Bronchial epithelial cell (primary cell): ENCODE measurements at regions not wholly inside any gene's neighbourhood (a gene's known extent, or its start where the extent isn't known, plus 50 kb on each side); places are given as distances from the start of the nearest gene placed in this dataset.

Source experiments
- DNase-seq: peaks from one replicate; pipeline ENCODE4 v3.0.0-alpha.2; 2010; ENCODE audit warnings: low read depth
- FAIRE-seq: peaks from 2 replicates; lab custom pipeline; 2011; peaks lifted over from hg19 to GRCh38; lab: Jason Lieb, UNC
- H3K27me3 ChIP-seq: 2 replicates; pipeline ENCODE4 v1.5.1; 2011; ENCODE audit warnings: low read length; ENCODE audit not compliant: control insufficient read depth, insufficient read depth
- H3K36me3 ChIP-seq: 2 replicates; pipeline ENCODE4 v1.5.1; 2011; ENCODE audit warnings: low read length; ENCODE audit not compliant: control insufficient read depth, insufficient read depth
- H3K4me3 ChIP-seq: 2 replicates; pipeline ENCODE4 v1.5.1; 2011; ENCODE audit warnings: mild to moderate bottlenecking, low read depth, low read length, control low read depth
- TF ChIP-seq, protein P1 (sequence below): IDR thresholded peaks from 2 replicates; pipeline ENCODE4 v1.5.1; 2011; ENCODE audit warnings: mild to moderate bottlenecking, moderate library complexity, low read length, control low read depth, inconsistent platforms; ENCODE audit not compliant: insufficient read depth, severe bottlenecking

DNA sequence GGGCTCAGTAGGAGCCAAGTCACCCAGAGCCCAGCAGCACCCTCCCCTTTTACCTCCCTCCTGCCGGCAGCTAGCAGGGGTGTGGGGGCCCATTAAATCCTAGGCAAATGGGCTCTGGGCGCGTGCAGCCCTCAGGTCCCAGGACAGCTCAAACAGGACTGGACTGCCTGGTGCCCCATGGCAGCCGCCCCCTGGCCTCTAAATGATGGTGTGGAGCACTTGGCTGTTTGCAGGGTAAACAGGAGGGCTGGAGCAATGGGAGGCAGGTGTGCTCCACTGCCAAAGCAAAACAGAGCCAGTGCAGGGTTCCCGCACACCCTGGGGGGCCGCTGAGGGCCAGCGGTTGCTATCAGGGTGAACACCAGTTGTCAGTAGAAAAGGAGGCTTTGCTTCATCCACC, 55.9 kb upstream of the C5orf58 start:
- Histone ChIP-seq H3K4me3 (no peak overlapping the region), H3K27me3 (no peaks in the 10 kb centered on the region), H3K36me3 (no peaks in the 10 kb centered on the region)
- TF ChIP-seq, protein P1, sequence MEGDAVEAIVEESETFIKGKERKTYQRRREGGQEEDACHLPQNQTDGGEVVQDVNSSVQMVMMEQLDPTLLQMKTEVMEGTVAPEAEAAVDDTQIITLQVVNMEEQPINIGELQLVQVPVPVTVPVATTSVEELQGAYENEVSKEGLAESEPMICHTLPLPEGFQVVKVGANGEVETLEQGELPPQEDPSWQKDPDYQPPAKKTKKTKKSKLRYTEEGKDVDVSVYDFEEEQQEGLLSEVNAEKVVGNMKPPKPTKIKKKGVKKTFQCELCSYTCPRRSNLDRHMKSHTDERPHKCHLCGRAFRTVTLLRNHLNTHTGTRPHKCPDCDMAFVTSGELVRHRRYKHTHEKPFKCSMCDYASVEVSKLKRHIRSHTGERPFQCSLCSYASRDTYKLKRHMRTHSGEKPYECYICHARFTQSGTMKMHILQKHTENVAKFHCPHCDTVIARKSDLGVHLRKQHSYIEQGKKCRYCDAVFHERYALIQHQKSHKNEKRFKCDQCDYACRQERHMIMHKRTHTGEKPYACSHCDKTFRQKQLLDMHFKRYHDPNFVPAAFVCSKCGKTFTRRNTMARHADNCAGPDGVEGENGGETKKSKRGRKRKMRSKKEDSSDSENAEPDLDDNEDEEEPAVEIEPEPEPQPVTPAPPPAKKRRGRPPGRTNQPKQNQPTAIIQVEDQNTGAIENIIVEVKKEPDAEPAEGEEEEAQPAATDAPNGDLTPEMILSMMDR: no peak
- no peak for FAIRE-seq
- no peak for DNase-seq

DNA sequence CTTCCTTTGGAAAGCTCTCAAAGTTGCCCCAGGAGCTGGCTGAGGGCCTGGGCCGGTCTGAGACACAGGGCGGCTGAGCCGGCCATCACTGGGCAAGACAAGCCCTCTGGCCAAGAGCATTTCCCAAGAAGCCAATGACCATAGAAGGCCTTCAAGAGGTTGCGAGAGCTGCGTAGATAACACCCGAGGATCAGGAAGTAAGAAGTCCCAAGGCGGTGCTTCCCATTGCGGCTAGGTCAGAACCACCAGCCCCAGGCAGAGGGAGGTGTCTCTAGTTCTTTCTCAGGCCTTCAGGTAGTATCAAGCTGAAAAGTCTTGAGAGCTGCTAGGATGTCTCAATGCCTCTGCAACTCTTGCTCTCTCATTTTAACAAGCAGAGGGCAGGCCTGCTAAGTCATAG, 54.0 kb upstream of the C5orf58 start:
- no peak for FAIRE-seq
- TF ChIP-seq, protein P1: no peak
- H3K4me3 ChIP-seq: no peak overlapping the region

DNA sequence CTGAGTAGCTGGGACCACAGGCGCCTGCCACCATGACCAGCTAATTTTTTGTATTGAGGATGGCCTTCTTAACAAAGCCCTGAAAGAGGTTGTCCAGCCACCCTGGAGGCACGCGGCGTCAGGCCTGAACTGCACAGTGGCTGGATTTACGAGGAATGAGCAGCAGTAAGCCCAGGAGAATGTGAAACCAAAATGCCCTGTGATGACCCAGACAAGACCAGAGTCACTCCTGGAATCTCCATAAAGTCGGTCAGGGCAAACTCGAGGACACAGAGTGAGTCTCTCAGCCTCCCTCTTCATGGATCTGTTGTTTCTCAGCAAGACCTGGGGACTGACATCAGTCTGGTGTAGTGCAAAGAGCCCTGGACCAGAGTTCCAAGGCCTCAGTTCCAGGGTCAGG, 53.2 kb upstream of the C5orf58 start:
- TF ChIP-seq, protein P1: no peak
- Histone ChIP-seq H3K36me3 (no peaks in the 10 kb centered on the region), H3K4me3 (no peak overlapping the region), H3K27me3 (no peaks in the 10 kb centered on the region)
- FAIRE-seq: peak; percentile 70
- DNase-seq: no peak

More for the DNA sequence above, 54.0 kb upstream of the C5orf58 start:
- Histone ChIP-seq H3K36me3 (no peaks in the 10 kb centered on the region), H3K27me3 (no peaks in the 10 kb centered on the region)
- DNase-seq: no peak

DNA sequence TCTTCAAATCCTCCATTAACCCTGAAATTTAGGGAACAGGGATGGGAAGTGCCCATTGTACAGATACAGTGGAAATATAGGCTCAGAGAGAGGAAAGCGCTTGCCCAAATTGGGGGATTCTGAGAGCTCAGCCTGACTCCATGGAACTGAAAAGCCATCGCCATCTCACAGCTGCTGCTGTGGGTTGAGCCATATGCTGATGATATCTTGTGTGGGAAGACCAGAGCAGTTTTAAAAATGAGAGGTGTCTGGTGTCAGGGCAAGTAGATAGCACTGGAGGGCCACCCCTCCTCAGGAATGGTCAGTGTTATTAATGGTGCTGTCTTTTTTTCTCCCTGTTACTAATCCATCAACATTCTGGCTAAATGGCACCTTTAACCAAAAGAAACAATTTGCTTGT, 50.9 kb upstream of the C5orf58 start:
- FAIRE-seq: no peak

DNA sequence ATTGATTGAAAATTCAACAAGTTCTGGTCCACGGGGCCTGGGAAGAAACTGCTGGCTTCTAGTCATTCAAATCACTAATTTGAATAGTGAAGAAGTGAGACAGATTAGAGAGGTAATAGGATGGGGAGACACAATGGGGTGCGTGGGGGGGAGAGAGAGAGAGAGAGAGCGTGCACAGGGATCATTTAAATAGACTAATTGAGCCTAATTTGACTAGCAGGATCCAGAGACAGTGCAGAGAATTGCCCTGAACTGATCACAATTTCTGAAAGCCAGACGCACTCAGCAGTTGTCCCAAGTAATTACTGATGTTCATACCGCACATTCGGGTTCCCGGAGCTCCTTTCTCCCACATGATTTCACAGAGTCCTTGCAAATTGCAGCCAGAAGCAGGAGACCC, 50.3 kb upstream of the C5orf58 start:
- Histone ChIP-seq H3K27me3 (no peaks in the 10 kb centered on the region), H3K4me3 (no peak overlapping the region), H3K36me3 (no peaks in the 10 kb centered on the region)
- FAIRE-seq: no peak
- DNase-seq: no peak
- TF ChIP-seq, protein P1: no peak

More for the DNA sequence above, 50.9 kb upstream of the C5orf58 start:
- no peak overlapping the region for H3K4me3 ChIP-seq
- H3K36me3 ChIP-seq: no peaks in the 10 kb centered on the region
- H3K27me3 ChIP-seq: no peaks in the 10 kb centered on the region
- TF ChIP-seq, protein P1: no peak
- DNase-seq: no peak
